Tibial nerve (tissue), 4 donors: ENCODE measurements at regions not wholly inside any gene's neighbourhood (a gene's known extent, or its start where the extent isn't known, plus 50 kb on each side); places are given as distances from the start of the nearest gene placed in this dataset.

Source experiments
- DNase-seq, 2 donors: peaks; one replicate each; pipeline ENCODE4 v3.0.0-alpha.2; 2019; ENCODE audit warnings: low spot score in 2 of 2
- H3K27ac ChIP-seq, 4 donors: fragments of 200-600 bp; sonication (generic) in 3 of 4; one replicate each; pipeline ENCODE4 v1.5.1; 2017 to 2019; ENCODE audit warnings: mild to moderate bottlenecking in 1 of 4
- H3K27me3 ChIP-seq, 2 donors: fragments of 200-600 bp; sonication (generic) in 1 of 2; one replicate each; pipeline versions ENCODE4 v1.5.1 to v1.6.0; 2017 to 2019
- H3K36me3 ChIP-seq, 3 donors: fragments of 200-600 bp; sonication (generic); one replicate each; pipeline ENCODE4 v1.5.1; 2018 to 2019
- H3K4me1 ChIP-seq, 4 donors: fragments of 200-600 bp; sonication (generic) in 3 of 4; one replicate each; pipeline ENCODE4 v1.5.1; 2017 to 2019
- H3K4me3 ChIP-seq, 4 donors: fragments of 200-600 bp; sonication (generic) in 3 of 4; one replicate each; pipeline ENCODE4 v1.5.1; 2017 to 2019; ENCODE audit warnings: mild to moderate bottlenecking in 1 of 4, moderate library complexity in 1 of 4
- H3K9me3 ChIP-seq, 4 donors: fragments of 200-600 bp; sonication (generic) in 3 of 4; one replicate each; pipeline ENCODE4 v1.5.1; 2017 to 2019
- CTCF ChIP-seq, 5 experiments: fragments of 200-600 bp in 3 of 5; fragments of 450-650 bp in 2 of 5; sonication (generic) in 3 of 5; IDR thresholded peaks; one replicate each; pipeline ENCODE4 v1.5.1; 2016 to 2019; ENCODE audit warnings: antibody characterized with exemption in 5 of 5, mild to moderate bottlenecking in 3 of 5, moderate library complexity in 2 of 5
- EP300 ChIP-seq, 2 donors: sonication (generic); formaldehyde crosslinking; IDR thresholded peaks; one replicate each; pipeline ENCODE4 v1.6.1; 2017; ENCODE audit warnings: antibody characterized with exemption in 2 of 2, mild to moderate bottlenecking in 1 of 2
- POLR2A ChIP-seq, 2 donors: fragments of 450-650 bp; IDR thresholded peaks; one replicate each; pipeline ENCODE4 v1.6.1; 2017; ENCODE audit warnings: antibody characterized with exemption in 2 of 2, mild to moderate bottlenecking in 2 of 2, moderate library complexity in 2 of 2
- WGBS, 2 donors: methylation state at CpG; one replicate each; pipeline ENCODE4 v1.1.5; 2018; 5-methylcytosine and 5-hydroxymethylcytosine counted together

GRCh38 chr6:155528982-155529453 lies 73.4 kb upstream of the NOX3 start:
- Histone ChIP-seq H3K27me3 (no peaks in the 10 kb centered on the region), H3K4me1 (peaks cover 0 to 17% (median 0%) of the 10 kb centered on the region in 4 donors), H3K27ac (peak overlapping the region in 2 of 4 donors; percentile 42 to 50), H3K9me3 (peaks cover 0 to 9% (median 3%) of the 10 kb centered on the region in 4 donors), H3K36me3 (no peaks in the 10 kb centered on the region), H3K4me3 (no peak overlapping the region)
- TF ChIP-seq EP300 (IDR thresholded peaks at IDR 0.05) (peak in 1 of 2 donors; percentile 80), POLR2A (IDR thresholded peaks at IDR 0.05) (no peak)
- no peak for DNase-seq
- WGBS, 2 donors = 52 to 62% methylated on average over 2 of the region's 2 CpGs

- Histone ChIP-seq H3K9me3 (peaks cover 0 to 2% (median 0%) of the 10 kb centered on the region in 4 donors), H3K4me1 (peaks cover 0 to 17% (median 0%) of the 10 kb centered on the region in 4 donors)
- no peak for TF ChIP-seq POLR2A (IDR thresholded peaks at IDR 0.05)
- TF ChIP-seq CTCF (IDR thresholded peaks at IDR 0.05) = no peak
- TF ChIP-seq EP300 (IDR thresholded peaks at IDR 0.05) = no peak
These were observed 72.7 kb upstream of the NOX3 start for GRCh38 chr6:155528335-155528734.

GRCh38 chr6:155527443-155527842 lies 71.8 kb upstream of the NOX3 start:
- no peak for DNase-seq
- Histone ChIP-seq H3K27me3 (no peaks in the 10 kb centered on the region), H3K9me3 (no peaks in the 10 kb centered on the region), H3K27ac (no peak overlapping the region), H3K36me3 (no peaks in the 10 kb centered on the region), H3K4me3 (no peak overlapping the region), H3K4me1 (peaks cover 0 to 17% (median 0%) of the 10 kb centered on the region in 4 donors)
- WGBS, 2 donors = 96 to 97% methylated on average over 3 of the region's 3 CpGs
- TF ChIP-seq EP300 (IDR thresholded peaks at IDR 0.05) = no peak
- no peak for TF ChIP-seq POLR2A (IDR thresholded peaks at IDR 0.05)
- TF ChIP-seq CTCF (IDR thresholded peaks at IDR 0.05) = no peak

More at GRCh38 chr6:155528335-155528734, 72.7 kb upstream of the NOX3 start:
- 84 to 94% methylated on average over 1 of the region's 1 CpG for WGBS, 2 donors
- Histone ChIP-seq H3K4me3 (no peak overlapping the region), H3K27ac (peak overlapping the region in 2 of 4 donors; percentile 14 to 50), H3K36me3 (no peaks in the 10 kb centered on the region), H3K27me3 (no peaks in the 10 kb centered on the region)
- no peak for DNase-seq

GRCh38 chr6:155523821-155524651 lies 68.4 kb upstream of the NOX3 start:
- Histone ChIP-seq H3K9me3 (no peaks in the 10 kb centered on the region), H3K27me3 (no peaks in the 10 kb centered on the region), H3K4me1 (peaks cover 0 to 8% (median 0%) of the 10 kb centered on the region in 4 donors), H3K27ac (peak overlapping the region in 1 of 4 donors; percentile 21), H3K4me3 (no peak overlapping the region), H3K36me3 (no peaks in the 10 kb centered on the region)
- no peak for TF ChIP-seq CTCF (IDR thresholded peaks at IDR 0.05)
- TF ChIP-seq EP300 (IDR thresholded peaks at IDR 0.05) = no peak
- no peak for TF ChIP-seq POLR2A (IDR thresholded peaks at IDR 0.05)
- DNase-seq = no peak
- 38 to 40% methylated on average over 9 of the region's 9 CpGs for WGBS, 2 donors

- Histone ChIP-seq H3K27ac (no peak overlapping the region), H3K27me3 (no peaks in the 10 kb centered on the region)
- TF ChIP-seq EP300 (IDR thresholded peaks at IDR 0.05) (no peak), CTCF (IDR thresholded peaks at IDR 0.05) (no peak), POLR2A (IDR thresholded peaks at IDR 0.05) (no peak)
These were observed 66.1 kb upstream of the NOX3 start for GRCh38 chr6:155521719-155522118.

More at GRCh38 chr6:155521719-155522118, 66.1 kb upstream of the NOX3 start:
- H3K36me3 ChIP-seq = no peaks in the 10 kb centered on the region
- no peaks in the 10 kb centered on the region for H3K4me1 ChIP-seq
- no peak for DNase-seq
- H3K4me3 ChIP-seq = no peak overlapping the region
- H3K9me3 ChIP-seq = no peaks in the 10 kb centered on the region
